ENCODE measurements at regions not wholly inside any gene's neighbourhood (a gene's known extent, or its start where the extent isn't known, plus 50 kb on each side); places are given as distances from the start of the nearest gene placed in this dataset.

- TF ChIP-seq PBX3 (IDR thresholded peaks at IDR 0.05; ENCODE audit: insufficient replicate concordance, low read depth, low read length), result no peak
- no peak for TF ChIP-seq USF2 (IDR thresholded peaks at IDR 0.05; ENCODE audit: borderline replicate concordance, low read depth, low read length)
- no peak for TF ChIP-seq NRF1 (conservative IDR thresholded peaks at IDR 0.05; ENCODE audit: low read depth, low read length)
- TF ChIP-seq ZBTB33 (IDR thresholded peaks at IDR 0.05), result no peak
Measured at GRCh38 chr16:73347500-73348375, 299.8 kb upstream of the ZFHX3 start.
